Ureter (tissue), 1 donor: ENCODE measurements at regions not wholly inside any gene's neighbourhood (a gene's known extent, or its start where the extent isn't known, plus 50 kb on each side); places are given as distances from the start of the nearest gene placed in this dataset.
"Not testable (repeated sequence)": the region's sequence is repeated elsewhere in the genome, so short reads cannot be mapped to it uniquely, and the experiment has no call there.

Experiments
- DNase-seq: peaks from one replicate; pipeline ENCODE4 v3.0.0-alpha.2; 2020; ENCODE audit warnings: low spot score
- donor health status: DM: yes; HTN: yes; CAD: no.

DNA sequence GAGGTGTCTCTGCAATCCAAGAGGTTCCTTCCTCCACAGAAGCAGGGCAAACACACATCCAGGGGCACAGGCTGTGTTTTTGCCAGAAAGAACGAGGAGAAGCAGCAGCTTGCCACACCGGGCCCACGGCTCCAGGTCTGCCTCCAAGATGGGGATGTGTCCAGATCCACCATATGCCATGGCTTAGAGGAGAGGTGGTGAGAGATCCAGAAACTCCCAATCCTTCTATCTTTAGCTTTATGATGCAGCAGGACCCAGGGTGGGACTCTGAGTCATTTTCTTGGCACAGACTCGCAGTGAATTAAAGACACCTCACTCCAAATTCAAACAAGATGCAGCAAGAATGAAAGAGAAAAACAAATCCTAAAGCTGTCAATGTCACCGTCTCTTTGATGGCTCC lies 481.4 kb upstream of the TMEM132C start:
- DNase-seq = no peak

DNA sequence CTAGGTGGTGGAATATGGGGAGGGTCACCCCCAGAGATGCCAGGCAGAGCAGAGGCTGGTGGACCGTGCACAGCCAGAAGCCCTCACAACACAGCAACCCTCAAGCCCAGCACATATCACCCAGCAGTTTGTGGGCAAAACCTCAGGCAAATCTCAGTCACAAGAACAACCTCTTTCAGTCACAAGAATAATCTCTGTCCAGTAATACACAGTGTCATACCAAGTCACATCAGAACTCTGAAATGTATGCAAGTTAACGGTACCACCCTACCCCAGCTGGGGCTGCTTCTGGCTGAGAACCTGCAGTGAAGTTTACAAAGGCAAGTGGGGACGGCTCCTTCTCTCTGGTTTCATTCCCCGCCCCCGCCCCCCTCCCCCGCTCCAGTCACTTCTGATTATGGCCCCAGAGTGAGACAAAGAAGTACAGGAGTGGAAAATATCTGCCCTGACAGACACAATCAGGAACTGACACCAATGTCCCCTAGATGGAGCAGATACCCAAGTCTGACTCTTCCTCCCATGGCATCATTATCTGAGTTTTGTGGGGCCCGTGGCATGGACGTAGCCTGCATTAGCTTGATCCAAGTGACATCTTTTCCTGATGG lies 480.9 kb upstream of the TMEM132C start:
- DNase-seq = no peak

DNA sequence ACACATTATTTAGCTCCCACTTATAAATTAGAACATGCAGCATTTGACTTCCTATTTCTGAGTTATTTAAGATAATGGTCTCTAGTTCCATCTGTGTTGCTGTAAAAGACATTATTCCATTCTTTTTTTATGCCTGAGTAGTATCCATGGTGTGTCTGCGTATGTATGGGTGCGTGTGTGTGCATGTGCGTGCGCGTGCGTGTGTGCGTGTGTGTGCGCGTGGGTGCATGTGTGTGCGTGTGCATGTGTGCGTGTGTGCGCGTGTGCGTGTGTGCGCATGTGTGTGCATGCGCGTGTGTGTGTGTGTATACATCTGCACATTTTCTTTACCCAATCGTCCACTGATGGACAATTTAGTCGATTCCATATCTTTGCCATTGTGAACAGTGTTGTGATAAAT lies 479.4 kb upstream of the TMEM132C start:
- no peak for DNase-seq

DNA sequence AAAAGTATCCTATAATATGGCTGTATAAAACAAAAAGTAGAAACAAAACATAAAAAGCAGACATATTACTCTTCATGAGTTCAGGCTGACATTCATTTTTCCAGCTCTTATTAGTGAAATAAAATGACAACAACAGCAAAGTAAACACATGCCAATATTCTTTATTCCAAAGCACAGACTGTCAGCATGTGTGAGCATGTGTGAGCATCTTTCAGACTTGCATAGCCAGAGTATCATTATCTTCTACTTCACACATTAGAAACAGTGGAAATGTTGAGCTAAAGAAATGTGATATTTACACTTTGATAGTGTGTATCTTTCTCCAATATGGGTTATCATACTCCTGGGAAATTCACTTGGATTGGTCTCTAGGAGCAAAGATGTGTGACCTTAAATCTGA lies 476.6 kb upstream of the TMEM132C start:
- DNase-seq = no peak

DNA sequence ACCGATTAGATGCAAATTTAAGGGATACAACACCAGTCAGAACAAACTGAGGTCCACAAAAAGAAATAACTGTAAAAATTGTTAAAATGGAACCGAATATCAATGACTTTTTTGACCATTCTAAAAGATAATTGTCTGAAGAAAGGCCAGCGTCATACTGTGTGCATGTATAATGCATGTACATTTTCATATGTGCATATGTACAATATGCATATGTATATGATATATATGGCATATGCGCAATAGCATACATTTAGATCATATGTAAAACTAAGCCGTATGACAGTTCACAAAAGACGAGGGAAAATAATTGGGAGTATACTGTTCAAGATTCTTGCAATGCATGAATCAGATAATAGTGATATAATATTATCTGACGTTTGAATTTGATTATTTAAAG lies 475.8 kb upstream of the TMEM132C start:
- no peak for DNase-seq

DNA sequence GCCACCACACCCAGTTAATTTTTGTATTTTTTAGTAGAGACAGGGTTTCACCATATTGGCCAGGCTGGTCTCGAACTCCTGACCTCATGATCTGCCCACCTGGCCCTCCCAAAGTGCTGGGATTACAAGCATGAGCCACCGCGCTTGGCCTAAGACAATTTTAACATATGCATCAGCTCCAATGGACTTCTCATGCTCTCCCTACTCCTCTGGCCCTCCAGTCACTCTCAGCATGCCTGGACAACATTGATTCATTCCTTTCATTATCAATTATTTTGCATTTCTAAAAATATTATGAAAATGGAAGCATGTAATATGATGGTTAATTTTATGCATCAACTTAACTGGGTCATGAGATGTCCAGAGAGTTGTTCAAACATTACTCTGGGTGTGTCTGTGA lies 469.1 kb upstream of the TMEM132C start:
- no peak for DNase-seq

DNA sequence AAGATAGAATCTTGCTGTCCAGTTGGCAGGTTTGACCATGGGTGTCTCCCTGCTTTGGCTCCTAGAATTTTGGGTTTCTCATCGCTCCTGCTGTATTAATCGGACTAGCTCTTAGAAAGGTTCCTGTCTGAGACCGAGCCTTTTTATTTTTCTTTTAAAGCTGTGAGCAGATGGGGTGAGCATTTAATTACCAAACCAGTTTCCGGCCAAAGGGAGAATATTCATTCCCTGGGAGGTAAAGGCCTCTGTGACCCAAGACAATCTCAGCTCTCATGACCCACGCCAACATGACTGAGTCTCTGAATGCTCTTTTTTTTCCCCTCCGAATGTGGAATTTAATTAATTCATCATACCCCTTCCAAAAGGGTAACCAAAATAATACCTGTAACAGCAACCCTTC lies 464.7 kb upstream of the TMEM132C start:
- DNase-seq = no peak

DNA sequence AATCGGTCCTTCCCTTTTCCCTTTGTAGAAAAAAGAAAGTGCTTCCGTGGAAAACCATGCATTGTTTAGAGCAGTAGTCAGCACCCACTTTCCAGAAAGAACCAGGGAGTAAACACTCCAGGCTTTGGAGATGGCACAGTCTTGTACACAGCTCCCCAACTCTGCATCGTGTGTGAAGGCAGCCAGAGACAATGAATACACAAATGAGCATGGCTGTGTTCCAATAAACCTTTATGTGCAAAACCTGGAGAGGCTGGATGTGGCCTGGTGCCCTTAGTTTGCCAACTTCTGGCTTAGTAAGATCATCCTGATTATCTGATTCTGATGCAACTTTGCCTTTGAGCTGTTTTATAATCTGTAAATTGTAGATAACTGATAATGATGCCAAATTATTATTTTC lies 463.4 kb upstream of the TMEM132C start:
- no peak for DNase-seq

DNA sequence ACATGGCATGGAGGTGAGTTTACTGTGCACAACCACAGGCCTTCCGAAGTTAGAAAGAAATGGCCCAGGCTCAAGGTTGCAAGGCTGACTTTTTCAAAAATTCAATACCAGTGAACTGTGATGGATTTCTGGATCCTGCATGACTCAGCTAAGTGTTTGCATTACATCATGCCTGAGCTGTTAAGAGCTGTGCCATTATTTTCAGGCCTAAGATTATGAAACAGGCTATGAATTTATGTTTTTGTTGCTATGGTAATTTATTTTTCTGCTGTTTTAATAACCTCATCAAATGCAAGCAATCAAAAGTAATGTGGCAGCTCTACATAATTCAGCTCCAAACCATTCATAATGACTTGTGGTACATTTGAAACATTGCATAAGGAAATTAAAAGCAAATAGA lies 457.7 kb upstream of the TMEM132C start:
- DNase-seq = no peak

DNA sequence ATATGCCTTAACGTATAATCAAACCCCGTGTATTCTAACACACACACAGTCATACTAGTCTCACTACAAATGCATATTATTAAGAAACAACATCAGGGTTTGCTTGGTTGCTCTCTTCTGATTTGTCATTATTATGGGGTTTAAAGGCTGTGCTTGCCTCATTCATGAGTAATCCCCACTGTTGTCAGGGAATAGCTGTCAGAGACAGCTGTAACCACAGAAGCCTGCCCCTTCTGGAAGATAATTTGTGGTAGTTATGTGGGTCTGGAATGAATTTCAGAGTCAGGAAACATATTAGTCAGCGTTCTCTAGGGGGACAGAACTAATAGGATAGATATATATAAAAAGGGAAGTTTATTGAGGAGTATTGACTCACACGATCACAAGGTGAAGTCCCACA lies 456.9 kb upstream of the TMEM132C start:
- no peak for DNase-seq

DNA sequence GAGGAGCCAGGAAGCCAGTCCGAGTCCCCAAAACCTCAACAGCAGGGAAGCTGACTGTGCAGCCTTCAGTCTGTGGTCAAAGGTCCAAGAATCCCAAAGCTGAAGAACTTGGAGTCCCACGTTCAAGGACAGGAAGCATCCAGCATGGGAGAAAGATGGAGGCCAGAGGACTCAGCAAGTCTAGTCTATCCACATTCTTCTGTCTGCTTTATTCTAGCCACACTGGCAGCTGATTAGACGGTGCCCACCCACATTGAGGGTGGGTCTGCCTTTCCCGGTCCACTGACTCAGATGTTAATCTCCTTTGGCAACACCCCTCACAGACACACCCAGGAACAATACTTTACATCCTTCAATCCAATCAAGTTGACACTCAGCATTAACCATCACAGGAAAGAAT lies 456.5 kb upstream of the TMEM132C start:
- not testable (repeated sequence) for DNase-seq

DNA sequence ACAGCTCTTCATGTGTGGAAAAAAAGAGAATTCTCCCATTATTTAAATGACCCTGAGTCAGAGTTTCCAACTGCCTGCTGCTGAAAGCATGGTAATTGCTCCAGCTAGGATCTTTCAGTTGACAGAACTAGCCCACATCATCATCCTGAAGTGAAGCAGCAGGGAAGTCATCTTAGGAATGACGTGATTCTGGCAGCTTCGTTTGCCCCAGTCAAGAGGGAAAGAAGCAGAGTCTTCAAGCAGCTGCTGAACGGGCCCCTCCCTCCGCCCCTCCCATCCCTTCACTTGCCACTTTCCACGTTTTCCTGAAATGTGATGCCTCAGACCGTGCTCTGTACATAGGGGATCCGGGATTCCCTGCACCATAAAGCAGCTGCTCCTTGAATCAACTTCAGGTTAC lies 455.0 kb upstream of the TMEM132C start:
- DNase-seq = no peak

DNA sequence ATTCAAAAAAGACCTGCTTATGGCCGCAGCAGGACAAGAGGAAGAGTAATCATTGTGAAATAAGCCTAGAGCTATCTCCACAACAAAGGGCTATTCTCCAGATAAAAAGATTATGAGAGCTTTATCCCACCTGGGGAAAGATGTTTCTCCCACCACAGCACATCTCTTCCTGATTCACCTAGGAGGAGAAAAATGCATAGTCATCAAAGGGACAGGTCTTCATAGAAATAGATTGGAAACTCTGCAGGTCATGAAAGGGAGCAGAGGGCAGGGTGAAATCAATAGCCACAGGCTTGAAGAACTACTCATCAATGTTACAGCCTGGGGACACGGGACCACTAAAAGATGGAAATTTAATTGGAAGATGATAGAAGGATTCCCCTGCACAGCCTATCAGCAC lies 453.8 kb upstream of the TMEM132C start:
- DNase-seq = no peak

DNA sequence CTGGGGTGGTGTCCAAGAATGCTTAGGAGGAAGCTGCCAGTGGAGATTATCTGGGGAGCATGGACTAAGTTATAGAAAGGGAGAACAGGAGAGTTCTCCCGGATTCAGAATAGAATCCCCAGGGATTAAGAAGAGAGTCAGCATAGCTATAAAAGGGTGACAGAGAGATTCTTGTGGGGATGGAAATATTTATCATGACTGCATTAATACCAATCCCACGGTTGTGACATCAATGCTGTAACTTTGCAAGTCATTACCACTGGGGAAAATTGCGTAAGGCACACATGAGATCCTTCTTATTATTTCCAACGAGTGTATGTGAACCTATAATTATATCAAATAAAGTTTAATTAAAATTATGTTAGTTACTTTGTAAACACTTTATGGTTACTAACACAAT lies 447.9 kb upstream of the TMEM132C start:
- no peak for DNase-seq

DNA sequence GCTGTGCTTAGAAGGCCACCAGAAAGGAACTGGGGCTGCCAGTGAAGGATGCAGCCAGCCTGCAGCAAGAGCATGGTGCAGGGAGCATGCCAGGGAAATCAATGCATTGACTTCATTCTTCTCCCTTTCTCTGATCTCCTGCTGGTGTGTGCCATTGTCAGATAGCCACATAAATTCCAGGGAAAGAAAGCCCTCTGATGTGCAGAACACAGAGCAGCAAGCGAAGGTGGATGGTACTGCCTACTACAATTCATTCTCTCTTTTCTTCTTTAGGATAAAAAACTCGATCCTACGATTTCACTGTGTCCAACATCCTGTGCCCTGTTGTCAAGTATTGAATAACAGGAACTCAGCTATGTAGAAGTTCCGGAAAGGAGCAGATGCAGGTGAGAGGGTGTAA lies 446.7 kb upstream of the TMEM132C start:
- no peak for DNase-seq

DNA sequence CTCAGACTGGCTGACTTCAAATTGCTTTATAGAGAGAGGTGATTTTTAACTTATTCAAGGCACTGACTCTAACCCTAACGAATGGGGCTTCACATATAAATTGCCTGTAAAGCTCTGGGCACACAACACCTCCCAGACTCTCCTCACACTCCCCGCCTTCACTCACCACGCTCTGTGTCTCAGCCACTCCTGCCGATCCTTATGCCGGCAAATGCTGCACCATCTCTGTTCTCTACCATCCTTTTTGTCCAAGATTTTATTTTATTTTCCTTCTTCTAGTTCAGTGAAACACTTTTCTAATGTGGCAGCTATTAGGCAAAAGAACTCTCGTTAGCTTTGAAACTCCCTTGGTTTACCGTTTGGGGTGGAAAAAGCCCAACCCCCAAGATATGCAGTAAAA lies 446.1 kb upstream of the TMEM132C start:
- no peak for DNase-seq

DNA sequence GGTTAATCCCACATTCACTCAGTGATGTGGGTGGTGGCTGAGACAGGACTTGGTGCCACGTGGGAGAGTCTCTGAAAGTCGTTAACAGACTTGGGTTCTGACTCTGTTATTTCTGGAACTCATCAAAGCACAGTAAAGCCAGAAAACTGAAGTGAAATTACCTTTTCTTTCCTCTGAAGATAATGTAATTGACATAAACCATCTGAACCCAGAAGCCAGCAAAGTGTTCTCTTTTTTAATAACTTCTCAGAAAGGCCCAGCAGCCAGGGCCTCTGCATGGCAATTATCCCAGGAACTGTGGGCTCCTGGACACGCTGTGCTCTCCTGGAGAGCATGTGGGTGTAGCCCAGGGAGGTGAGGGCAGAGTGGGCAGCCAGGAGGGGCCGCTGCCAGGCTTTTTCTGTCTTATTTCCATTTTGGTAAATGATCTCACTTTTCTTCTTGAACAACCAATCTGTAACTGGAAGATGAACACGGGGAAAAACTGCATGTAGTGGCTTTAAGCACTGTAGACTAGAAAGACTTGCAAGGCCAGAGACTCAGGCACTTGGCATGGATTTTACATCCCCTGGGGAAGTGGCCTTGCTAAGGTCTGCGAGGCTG lies 444.1 kb upstream of the TMEM132C start:
- no peak for DNase-seq

DNA sequence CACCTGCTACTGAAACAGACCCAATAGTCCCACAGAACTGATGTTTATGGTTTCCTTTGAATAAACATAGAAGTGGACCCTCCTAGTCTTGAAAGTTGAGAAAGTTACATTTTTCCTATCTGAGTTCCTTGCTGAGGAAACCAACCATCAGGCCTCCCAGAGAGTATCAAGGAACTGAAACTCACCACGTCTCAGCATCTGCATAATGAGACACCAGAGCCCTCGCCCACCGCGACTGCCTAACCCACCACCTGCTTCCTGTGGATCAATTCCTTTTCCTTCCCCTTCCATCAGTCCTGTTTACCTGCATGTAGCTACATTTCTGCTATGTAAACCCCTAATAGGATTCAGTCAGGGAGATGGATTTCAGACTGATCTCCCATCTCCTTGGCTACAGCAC lies 443.2 kb upstream of the TMEM132C start:
- no peak for DNase-seq

DNA sequence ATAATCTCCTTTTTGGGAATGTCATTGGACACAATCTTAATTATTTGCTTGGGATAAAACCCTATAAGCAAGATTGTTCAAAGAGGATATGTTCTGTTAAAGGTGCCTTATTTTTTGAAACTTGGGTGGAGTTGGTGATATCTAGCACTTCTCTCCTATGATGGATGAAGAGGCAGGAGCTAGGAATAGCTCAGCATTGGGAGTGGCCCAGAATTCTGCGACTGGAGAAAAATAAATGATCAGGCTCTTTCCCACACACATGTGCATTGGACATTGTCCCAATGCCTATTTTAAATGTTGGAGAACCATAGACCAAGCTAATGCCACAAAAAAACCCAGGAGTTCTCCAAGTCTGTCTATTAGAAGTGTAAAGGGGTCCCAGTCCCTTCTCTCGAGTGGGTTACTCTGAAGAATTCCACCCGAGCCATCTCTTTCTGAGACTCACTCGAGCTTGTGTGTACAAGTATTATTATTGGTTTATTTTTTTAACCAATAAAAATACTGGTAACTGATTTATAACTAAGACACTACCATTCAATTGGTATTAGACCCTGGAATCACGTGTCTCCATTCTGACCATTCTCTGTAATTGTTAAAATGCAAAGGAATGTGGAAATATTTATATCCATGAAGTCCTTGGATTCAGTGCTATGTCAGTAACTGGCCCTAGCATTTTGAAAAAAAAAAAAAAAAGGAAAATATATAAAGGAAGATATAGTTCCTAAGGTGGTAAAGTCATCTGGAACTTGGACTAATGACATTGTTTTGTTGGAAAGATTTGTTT lies 437.5 kb upstream of the TMEM132C start:
- DNase-seq = no peak

DNA sequence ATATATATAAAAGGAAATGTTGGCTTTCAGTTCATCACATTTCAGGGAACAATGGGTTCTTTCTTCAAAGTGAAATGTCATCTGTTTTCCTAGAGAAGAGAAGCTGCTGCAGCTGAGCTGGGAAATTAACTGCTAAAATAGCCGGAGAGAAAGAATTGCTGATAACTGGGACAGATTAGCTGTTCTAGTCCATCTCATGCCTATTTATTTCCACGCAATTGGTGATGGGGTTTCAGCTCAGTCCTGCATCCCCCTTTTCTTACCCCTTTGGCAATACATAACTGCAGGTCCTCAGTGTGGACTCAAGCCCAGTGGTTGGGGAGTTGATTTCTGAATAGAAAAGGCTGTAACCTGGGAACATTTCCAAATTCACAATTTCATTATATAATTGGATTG lies 436.9 kb upstream of the TMEM132C start:
- DNase-seq = no peak

DNA sequence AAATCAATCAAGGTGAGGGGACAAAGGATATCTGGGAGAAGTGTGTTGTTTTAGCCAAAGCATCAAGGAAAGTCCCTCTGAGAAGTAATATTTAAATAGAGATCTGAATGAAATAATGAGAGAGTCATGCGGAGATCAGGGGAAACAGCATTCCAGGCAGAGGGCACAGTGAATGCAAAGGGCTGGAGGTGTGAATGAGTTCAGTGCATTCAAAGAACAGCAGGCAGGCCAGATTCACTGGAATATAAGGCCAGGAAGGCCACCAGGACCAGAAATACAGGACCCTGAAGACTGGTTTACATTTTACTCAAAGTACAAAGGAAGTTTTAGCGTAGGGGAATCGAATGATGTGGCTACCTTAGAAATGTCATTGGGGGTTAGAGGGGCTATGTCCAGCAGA lies 436.2 kb upstream of the TMEM132C start:
- no peak for DNase-seq

DNA sequence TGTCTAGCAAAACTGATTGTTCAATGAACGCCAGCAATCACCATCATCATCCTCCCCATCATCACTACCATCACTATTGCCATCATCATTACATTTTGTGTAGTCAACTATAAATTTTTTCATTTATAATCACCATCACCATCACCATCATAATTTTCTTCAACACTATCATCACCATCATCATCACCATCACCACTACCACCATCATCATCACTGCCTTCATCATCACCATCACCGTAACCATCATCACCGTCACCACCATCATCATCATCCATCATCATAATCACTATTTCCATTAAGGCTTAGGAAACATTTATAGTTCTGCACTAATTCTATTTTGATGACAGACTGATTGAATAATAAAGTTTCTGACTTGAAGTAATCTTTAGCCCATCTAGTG lies 434.8 kb upstream of the TMEM132C start:
- no peak for DNase-seq

DNA sequence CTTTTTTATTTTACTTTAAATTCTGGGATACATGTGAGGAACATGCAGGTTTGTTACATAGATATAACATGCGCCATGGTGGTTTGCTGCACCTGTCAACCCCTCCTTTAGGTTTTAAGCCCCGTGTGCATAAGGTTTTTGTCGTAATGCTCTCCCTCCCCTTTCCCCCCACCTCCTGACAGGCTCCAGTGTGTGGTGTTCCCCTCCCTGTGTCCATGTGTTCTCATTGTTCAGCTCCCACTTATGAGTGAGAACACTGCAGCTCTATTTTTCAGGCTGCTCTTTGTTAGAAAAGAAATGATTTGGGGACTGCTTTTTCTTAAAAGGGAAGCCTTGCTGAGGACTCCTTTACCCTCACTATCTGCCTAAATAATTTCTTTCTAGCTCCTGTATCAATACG lies 430.2 kb upstream of the TMEM132C start:
- not testable (repeated sequence) for DNase-seq

DNA sequence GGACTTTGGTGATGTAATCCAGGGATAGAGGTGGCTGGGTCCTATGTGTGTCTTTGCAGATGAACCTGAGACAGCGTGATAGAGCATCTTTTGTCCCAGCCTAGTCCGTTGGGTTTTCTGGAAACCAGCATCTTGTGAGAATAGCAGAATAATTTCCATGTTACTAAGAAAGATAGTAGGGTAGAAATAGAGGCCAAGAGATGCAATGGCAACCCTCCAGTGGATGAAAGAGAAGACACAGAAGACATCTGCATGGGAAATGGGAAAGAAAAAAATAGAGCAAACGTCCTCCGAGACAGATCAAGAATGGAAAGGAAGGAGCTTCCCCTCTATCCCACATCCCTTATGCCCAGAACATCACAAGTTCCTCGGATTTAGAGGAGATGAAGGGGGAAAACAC lies 409.3 kb upstream of the TMEM132C start:
- DNase-seq = no peak
